Keratinocyte (primary cell): ENCODE measurements at regions not wholly inside any gene's neighbourhood (a gene's known extent, or its start where the extent isn't known, plus 50 kb on each side); places are given as distances from the start of the nearest gene placed in this dataset.

Experiments used
- DNase-seq: peaks from one replicate; pipeline ENCODE4 v3.0.0-alpha.2; 2011; ENCODE audit warnings: low read depth, missing footprints, low spot score
- FAIRE-seq: peaks from 2 replicates; lab custom pipeline; 2011; peaks lifted over from hg19 to GRCh38; lab: Jason Lieb, UNC
- H2AFZ ChIP-seq: 2 replicates; pipeline ENCODE4 v1.6.0; 2012; ENCODE audit warnings: low read length, control low read depth, inconsistent platforms; ENCODE audit not compliant: control insufficient read depth
- H3K27ac ChIP-seq: 2 replicates; pipeline ENCODE4 v1.5.1; 2011; ENCODE audit warnings: low read length; ENCODE audit not compliant: control insufficient read depth, insufficient read depth
- H3K27me3 ChIP-seq: 3 replicates; pipeline ENCODE4 v1.6.0; 2011; ENCODE audit warnings: low read length; ENCODE audit not compliant: control insufficient read depth, insufficient read depth; ENCODE audit errors: extremely low read depth
- H3K36me3 ChIP-seq, 2 experiments: 2 replicates in 1 of 2; 3 replicates in 1 of 2; pipeline ENCODE4 v1.5.1; 2011; ENCODE audit warnings: low read length in 2 of 2, mild to moderate bottlenecking in 1 of 2; ENCODE audit not compliant: control insufficient read depth in 2 of 2, insufficient read depth in 2 of 2; ENCODE audit errors: extremely low read depth in 1 of 2
- H3K4me1 ChIP-seq: 3 replicates; pipeline ENCODE4 v1.5.1; 2011; ENCODE audit warnings: low read length; ENCODE audit not compliant: control insufficient read depth, insufficient read depth; ENCODE audit errors: extremely low read depth
- H3K4me2 ChIP-seq: 3 replicates; pipeline ENCODE4 v1.6.0; 2011; ENCODE audit warnings: low read depth, low read length; ENCODE audit not compliant: control insufficient read depth, insufficient read depth; ENCODE audit errors: extremely low read depth
- H3K4me3 ChIP-seq, 3 experiments: fragments of 200-600 bp in 1 of 3; sonication (generic) in 1 of 3; 2 replicates in 2 of 3; 3 replicates in 1 of 3; pipeline ENCODE4 v1.5.1; 2011 to 2016; ENCODE audit warnings: low read length in 3 of 3, mild to moderate bottlenecking in 3 of 3, control low read depth in 2 of 3, inconsistent platforms in 1 of 3, low read depth in 1 of 3, mixed read lengths in 1 of 3, mixed run types in 1 of 3, moderate library complexity in 1 of 3; ENCODE audit not compliant: control insufficient read depth in 2 of 3, insufficient read depth in 2 of 3; ENCODE audit errors: extremely low read depth in 1 of 3
- H3K79me2 ChIP-seq: 2 replicates; pipeline ENCODE4 v1.6.0; 2012; ENCODE audit warnings: low read length; ENCODE audit not compliant: control insufficient read depth, insufficient read depth
- H3K9ac ChIP-seq: 3 replicates; pipeline ENCODE4 v1.6.0; 2011; ENCODE audit warnings: low read length; ENCODE audit not compliant: control insufficient read depth, insufficient read depth; ENCODE audit errors: extremely low read depth
- H3K9me1 ChIP-seq: 3 replicates; pipeline ENCODE4 v1.6.0; 2011; ENCODE audit warnings: low read length; ENCODE audit not compliant: control insufficient read depth, insufficient read depth; ENCODE audit errors: extremely low read depth
- H3K9me3 ChIP-seq: 2 replicates; pipeline ENCODE4 v1.5.1; 2012; ENCODE audit warnings: low read depth, low read length; ENCODE audit not compliant: control insufficient read depth
- H4K20me1 ChIP-seq: 3 replicates; pipeline ENCODE4 v1.6.0; 2011; ENCODE audit warnings: low read length; ENCODE audit not compliant: control insufficient read depth, insufficient read depth; ENCODE audit errors: extremely low read depth
- CTCF ChIP-seq, 3 experiments: IDR thresholded peaks in 1 of 3; conservative IDR thresholded peaks in 1 of 3; optimal IDR thresholded peaks in 1 of 3; 2 replicates in 2 of 3; 3 replicates in 1 of 3; pipeline versions ENCODE3 to v1.5.1; 2011; ENCODE audit warnings: low read length in 3 of 3, mild to moderate bottlenecking in 3 of 3, moderate library complexity in 2 of 3, control low read depth in 1 of 3, inconsistent platforms in 1 of 3; ENCODE audit not compliant: insufficient read depth in 2 of 3; ENCODE audit errors: extremely low read depth in 1 of 3
- EZH2 ChIP-seq: IDR thresholded peaks from one replicate; pipeline ENCODE4 v1.6.1; 2012; ENCODE audit warnings: inconsistent platforms, mild to moderate bottlenecking, low read length, moderate library complexity
- dilution Hi-C: fragments of 300-500 bp; cut with MboI; formaldehyde crosslinking; loops from one replicate; pipeline ENCODE4 v1.7.0; 2020; ENCODE audit warnings: low sequenced_read_pairs; ENCODE audit not compliant: extremely low pct_ligation_motif_present

- H2AFZ ChIP-seq, result no peak overlapping the region
- H3K27me3 ChIP-seq, result no peaks in the 10 kb centered on the region
- H3K4me1 ChIP-seq, result no peaks in the 10 kb centered on the region
- no peaks in the 10 kb centered on the region for H3K9me3 ChIP-seq
- no peaks in the 10 kb centered on the region for H3K36me3 ChIP-seq
- TF ChIP-seq EZH2 (no peak), CTCF (optimal IDR thresholded peaks at IDR 0.05 in 1 of 3, IDR thresholded peaks at IDR 0.05 in 1 of 3, conservative IDR thresholded peaks at IDR 0.05 in 1 of 3; ENCODE audit: extremely low read depth in 1 of 3, insufficient read depth in 2 of 3, low read length in 3 of 3) (no peak)
- H3K27ac ChIP-seq, result no peak overlapping the region
- no peak overlapping the region for H3K4me3 ChIP-seq
- no peak for DNase-seq
- no peak for FAIRE-seq
- H3K4me2 ChIP-seq, result no peak overlapping the region
- dilution Hi-C loops, result no loop called here
- no peaks in the 10 kb centered on the region for H3K79me2 ChIP-seq
- H4K20me1 ChIP-seq, result no peaks in the 10 kb centered on the region
- no peaks in the 10 kb centered on the region for H3K9me1 ChIP-seq
- H3K9ac ChIP-seq, result no peak overlapping the region
Observed at GRCh38 chr2:2992634-2993033, 385.0 kb downstream of the EIPR1 start.

GRCh38 chr2:2985020-2985419 lies 392.6 kb downstream of the EIPR1 start:
- DNase-seq (no peak), FAIRE-seq (no peak)
- Histone ChIP-seq H3K27ac (no peak overlapping the region), H3K9ac (no peak overlapping the region), H3K9me3 (no peaks in the 10 kb centered on the region), H3K4me1 (no peaks in the 10 kb centered on the region), H3K9me1 (no peaks in the 10 kb centered on the region), H2AFZ (no peak overlapping the region), H3K79me2 (no peaks in the 10 kb centered on the region), H3K4me2 (no peak overlapping the region), H3K4me3 (no peak overlapping the region), H4K20me1 (no peaks in the 10 kb centered on the region), H3K36me3 (no peaks in the 10 kb centered on the region), H3K27me3 (no peaks in the 10 kb centered on the region)
- TF ChIP-seq CTCF (optimal IDR thresholded peaks at IDR 0.05 in 1 of 3, IDR thresholded peaks at IDR 0.05 in 1 of 3, conservative IDR thresholded peaks at IDR 0.05 in 1 of 3; ENCODE audit: extremely low read depth in 1 of 3, insufficient read depth in 2 of 3, low read length in 3 of 3) (no peak), EZH2 (no peak)
- dilution Hi-C loops, result no loop called here
